ENCODE measurements at regions not wholly inside any gene's neighbourhood (a gene's known extent, or its start where the extent isn't known, plus 50 kb on each side); places are given as distances from the start of the nearest gene placed in this dataset.
"Not testable (repeated sequence)": the region's sequence is repeated elsewhere in the genome, so short reads cannot be mapped to it uniquely, and the experiment has no call there.

GRCh38 chr10:62688971-62689700 lies 115.4 kb upstream of the ADO start:
- Histone ChIP-seq H3K27me3 (ENCODE audit: control insufficient read depth, insufficient read depth, low read length) (no peaks in the 10 kb centered on the region), H3K9ac (ENCODE audit: low read length) (no peak overlapping the region), H3K9me3 (ENCODE audit: control insufficient read depth, insufficient read depth, low read depth, low read length) (peaks cover 9% of the 10 kb centered on the region), H3K4me3 (ENCODE audit: low read depth, low read length) (no peak overlapping the region), H3K27ac (ENCODE audit: low read depth, low read length) (no peak overlapping the region), H3K36me3 (ENCODE audit: control insufficient read depth, insufficient read depth, low read length) (no peaks in the 10 kb centered on the region), H3K4me1 (ENCODE audit: control insufficient read depth, insufficient read depth, low read length) (peaks cover 12% of the 10 kb centered on the region)

DNA sequence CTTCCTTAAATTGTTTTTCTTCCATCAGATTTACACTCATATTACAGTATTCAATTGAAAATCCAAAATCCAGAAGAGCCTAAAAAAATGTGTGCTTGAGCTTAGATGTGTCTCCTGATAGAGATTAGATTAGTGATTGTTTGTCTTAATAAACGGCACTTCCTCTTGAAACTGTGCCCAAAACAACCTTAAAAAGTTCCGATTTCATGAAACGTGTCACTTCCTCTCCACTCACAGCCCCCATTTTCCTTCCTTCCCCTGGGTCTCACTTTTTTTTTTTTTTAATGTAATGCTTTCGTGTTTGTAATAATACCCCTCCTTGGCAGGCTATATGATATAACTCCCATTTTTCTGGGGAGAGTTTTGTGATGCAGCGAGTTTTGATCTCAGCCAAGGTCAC lies 114.8 kb upstream of the ADO start:
- H3K36me3 ChIP-seq (ENCODE audit: control insufficient read depth, insufficient read depth, low read length): no peaks in the 10 kb centered on the region
- no peak overlapping the region for H3K9ac ChIP-seq (ENCODE audit: low read length)
- no peaks in the 10 kb centered on the region for H3K27me3 ChIP-seq (ENCODE audit: control insufficient read depth, insufficient read depth, low read length)
- H3K4me1 ChIP-seq (ENCODE audit: control insufficient read depth, insufficient read depth, low read length): peaks cover 12% of the 10 kb centered on the region
- no peak overlapping the region for H3K4me3 ChIP-seq (ENCODE audit: low read depth, low read length)
- H3K9me3 ChIP-seq (ENCODE audit: control insufficient read depth, insufficient read depth, low read depth, low read length): peaks cover 9% of the 10 kb centered on the region
- no peak overlapping the region for H3K27ac ChIP-seq (ENCODE audit: low read depth, low read length)

DNA sequence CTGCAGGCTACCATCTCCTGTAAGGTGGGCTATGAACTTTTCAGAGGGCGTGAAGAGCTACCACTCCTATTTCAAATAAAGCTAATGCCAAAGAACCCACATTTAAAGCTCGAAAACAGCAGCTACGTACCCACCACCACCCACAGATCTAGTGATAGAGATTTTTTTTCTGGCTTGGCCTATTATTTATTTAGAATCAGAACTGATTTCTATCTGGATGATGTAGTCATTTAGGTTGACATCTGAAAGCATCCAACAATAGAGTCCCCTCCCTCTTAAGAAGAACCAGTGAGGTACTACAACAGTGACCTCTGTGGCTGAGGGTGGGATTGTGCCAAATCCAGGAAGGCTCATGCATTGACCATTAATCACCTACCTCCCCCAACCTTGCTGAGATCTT lies 113.8 kb upstream of the ADO start:
- Histone ChIP-seq H3K4me3 (ENCODE audit: low read depth, low read length) (no peak overlapping the region), H3K27ac (ENCODE audit: low read depth, low read length) (no peak overlapping the region)

DNA sequence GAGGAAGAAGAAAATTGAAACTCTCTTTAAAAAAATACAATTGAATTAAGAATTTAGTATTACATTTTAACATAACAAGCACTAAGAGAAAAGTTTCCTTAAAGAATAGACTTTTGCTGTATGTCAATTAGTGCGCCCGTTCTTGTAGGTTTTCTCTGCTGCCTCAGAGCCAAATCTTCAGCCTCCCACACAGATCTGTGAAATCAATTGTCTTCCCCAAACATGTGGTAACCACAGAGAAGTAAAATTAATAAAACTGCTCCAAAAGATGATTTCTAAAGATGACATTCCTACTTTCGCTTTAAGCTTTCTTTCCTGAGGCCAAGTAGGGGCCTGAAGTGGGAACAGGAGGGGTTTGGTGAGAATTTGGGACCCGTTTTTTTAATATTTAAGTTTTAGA lies 113.2 kb upstream of the ADO start:
- Histone ChIP-seq H3K4me1 (ENCODE audit: control insufficient read depth, insufficient read depth, low read length) (peaks cover 12% of the 10 kb centered on the region), H3K36me3 (ENCODE audit: control insufficient read depth, insufficient read depth, low read length) (no peaks in the 10 kb centered on the region), H3K4me3 (ENCODE audit: low read depth, low read length) (no peak overlapping the region), H3K27me3 (ENCODE audit: control insufficient read depth, insufficient read depth, low read length) (no peaks in the 10 kb centered on the region), H3K9ac (ENCODE audit: low read length) (no peak overlapping the region), H3K27ac (ENCODE audit: low read depth, low read length) (no peak overlapping the region), H3K9me3 (ENCODE audit: control insufficient read depth, insufficient read depth, low read depth, low read length) (peaks cover 9% of the 10 kb centered on the region)

More for the DNA sequence above, 113.8 kb upstream of the ADO start:
- Histone ChIP-seq H3K9me3 (ENCODE audit: control insufficient read depth, insufficient read depth, low read depth, low read length) (peaks cover 9% of the 10 kb centered on the region), H3K27me3 (ENCODE audit: control insufficient read depth, insufficient read depth, low read length) (no peaks in the 10 kb centered on the region), H3K36me3 (ENCODE audit: control insufficient read depth, insufficient read depth, low read length) (no peaks in the 10 kb centered on the region), H3K4me1 (ENCODE audit: control insufficient read depth, insufficient read depth, low read length) (peaks cover 12% of the 10 kb centered on the region), H3K9ac (ENCODE audit: low read length) (no peak overlapping the region)

- Histone ChIP-seq H3K9ac (ENCODE audit: low read length) (no peak overlapping the region), H3K4me1 (ENCODE audit: control insufficient read depth, insufficient read depth, low read length) (peaks cover 12% of the 10 kb centered on the region), H3K27ac (ENCODE audit: low read depth, low read length) (no peak overlapping the region)
Measured at GRCh38 chr10:62692085-62692484, 112.4 kb upstream of the ADO start.

GRCh38 chr10:62693306-62693705 lies 111.2 kb upstream of the ADO start:
- no peak overlapping the region for H3K27ac ChIP-seq (ENCODE audit: low read depth, low read length)
- peaks cover 3% of the 10 kb centered on the region; the same call in 1 of the 2 replicates for H3K9me3 ChIP-seq (ENCODE audit: control insufficient read depth, insufficient read depth, low read depth, low read length)
- no peak overlapping the region for H3K9ac ChIP-seq (ENCODE audit: low read length)
- H3K4me3 ChIP-seq (ENCODE audit: low read depth, low read length): no peak overlapping the region
- peaks cover 12% of the 10 kb centered on the region for H3K4me1 ChIP-seq (ENCODE audit: control insufficient read depth, insufficient read depth, low read length)
- H3K27me3 ChIP-seq (ENCODE audit: control insufficient read depth, insufficient read depth, low read length): no peaks in the 10 kb centered on the region
- no peaks in the 10 kb centered on the region for H3K36me3 ChIP-seq (ENCODE audit: control insufficient read depth, insufficient read depth, low read length)

More at GRCh38 chr10:62692085-62692484, 112.4 kb upstream of the ADO start:
- Histone ChIP-seq H3K9me3 (ENCODE audit: control insufficient read depth, insufficient read depth, low read depth, low read length) (peaks cover 7% of the 10 kb centered on the region), H3K36me3 (ENCODE audit: control insufficient read depth, insufficient read depth, low read length) (no peaks in the 10 kb centered on the region), H3K4me3 (ENCODE audit: low read depth, low read length) (no peak overlapping the region), H3K27me3 (ENCODE audit: control insufficient read depth, insufficient read depth, low read length) (no peaks in the 10 kb centered on the region)

- Histone ChIP-seq H3K27ac (ENCODE audit: low read depth, low read length) (no peak overlapping the region), H3K4me3 (ENCODE audit: low read depth, low read length) (no peak overlapping the region), H3K4me1 (ENCODE audit: control insufficient read depth, insufficient read depth, low read length) (peaks cover 12% of the 10 kb centered on the region), H3K9me3 (ENCODE audit: control insufficient read depth, insufficient read depth, low read depth, low read length) (peaks cover 15% of the 10 kb centered on the region), H3K27me3 (ENCODE audit: control insufficient read depth, insufficient read depth, low read length) (no peaks in the 10 kb centered on the region), H3K9ac (ENCODE audit: low read length) (no peak overlapping the region), H3K36me3 (ENCODE audit: control insufficient read depth, insufficient read depth, low read length) (no peaks in the 10 kb centered on the region)
Measured at GRCh38 chr10:62694537-62695126, 109.9 kb upstream of the ADO start.

DNA sequence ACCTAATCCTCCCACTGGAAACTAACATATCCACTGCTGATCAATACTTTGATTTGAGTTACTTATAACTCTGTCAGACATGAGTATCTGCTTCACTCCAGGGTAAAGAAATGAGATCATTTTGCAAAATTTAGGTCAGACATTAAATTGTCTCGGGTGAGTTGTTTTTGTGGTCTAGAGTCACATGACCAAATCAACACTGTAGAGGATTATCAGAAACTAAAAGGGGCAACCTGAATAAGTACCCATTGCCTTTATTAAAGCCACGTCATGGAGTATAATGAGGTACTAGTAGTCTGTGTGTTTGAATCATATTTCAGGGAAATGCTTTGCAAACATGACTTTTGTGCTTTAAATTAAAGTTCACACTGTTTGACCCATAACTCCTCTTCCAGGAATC lies 107.7 kb upstream of the ADO start:
- no peak overlapping the region for H3K27ac ChIP-seq (ENCODE audit: low read depth, low read length)

DNA sequence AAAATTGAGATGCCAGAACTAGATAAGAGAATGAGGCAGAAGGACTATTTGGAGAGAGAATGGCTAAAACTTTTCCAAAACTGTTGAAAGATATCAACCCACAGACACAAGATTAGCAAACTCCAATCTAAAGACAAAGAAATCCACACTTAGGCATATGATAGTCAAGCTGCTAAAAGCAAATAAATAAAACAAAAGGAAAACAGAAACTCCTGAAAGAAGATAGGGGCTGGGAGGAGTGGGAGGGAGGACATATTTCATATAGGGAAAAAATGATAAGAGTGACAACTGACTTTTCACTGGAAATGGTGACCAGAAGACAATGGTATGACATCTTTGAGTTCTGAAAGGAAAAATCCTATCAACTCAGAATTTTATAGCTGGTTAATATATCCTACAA lies 105.4 kb upstream of the ADO start:
- no peaks in the 10 kb centered on the region for H3K36me3 ChIP-seq (ENCODE audit: control insufficient read depth, insufficient read depth, low read length)
- H3K27ac ChIP-seq (ENCODE audit: low read depth, low read length): no peak overlapping the region
- H3K4me3 ChIP-seq (ENCODE audit: low read depth, low read length): no peak overlapping the region
- no peaks in the 10 kb centered on the region for H3K27me3 ChIP-seq (ENCODE audit: control insufficient read depth, insufficient read depth, low read length)
- H3K9ac ChIP-seq (ENCODE audit: low read length): no peak overlapping the region
- no peaks in the 10 kb centered on the region for H3K4me1 ChIP-seq (ENCODE audit: control insufficient read depth, insufficient read depth, low read length)
- H3K9me3 ChIP-seq (ENCODE audit: control insufficient read depth, insufficient read depth, low read depth, low read length): peaks cover 26% of the 10 kb centered on the region

More for the DNA sequence above, 107.7 kb upstream of the ADO start:
- peaks cover 26% of the 10 kb centered on the region for H3K9me3 ChIP-seq (ENCODE audit: control insufficient read depth, insufficient read depth, low read depth, low read length)
- H3K4me3 ChIP-seq (ENCODE audit: low read depth, low read length): no peak overlapping the region
- no peaks in the 10 kb centered on the region for H3K27me3 ChIP-seq (ENCODE audit: control insufficient read depth, insufficient read depth, low read length)
- no peaks in the 10 kb centered on the region for H3K36me3 ChIP-seq (ENCODE audit: control insufficient read depth, insufficient read depth, low read length)
- no peak overlapping the region for H3K9ac ChIP-seq (ENCODE audit: low read length)
- H3K4me1 ChIP-seq (ENCODE audit: control insufficient read depth, insufficient read depth, low read length): peaks cover 8% of the 10 kb centered on the region

DNA sequence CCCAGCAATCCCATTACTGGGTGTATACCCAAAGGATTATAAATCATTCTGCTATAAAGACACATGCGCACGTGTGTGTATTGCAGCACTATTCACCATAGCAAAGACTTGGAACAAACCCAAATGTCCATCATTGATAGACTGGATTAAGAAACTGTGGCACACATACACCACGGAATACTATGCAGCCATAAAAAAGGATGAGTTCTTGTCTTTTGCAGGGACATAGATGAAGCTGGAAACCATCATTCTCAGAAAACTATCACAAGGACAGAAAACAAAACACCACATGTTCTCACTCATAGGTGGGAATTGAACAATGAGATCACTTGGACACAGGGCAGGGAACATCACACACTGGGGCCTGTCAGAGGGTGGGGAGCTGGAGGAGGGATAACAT lies 100.4 kb upstream of the ADO start:
- H3K9me3 ChIP-seq (ENCODE audit: control insufficient read depth, insufficient read depth, low read depth, low read length): peaks cover 15% of the 10 kb centered on the region
- not testable (repeated sequence) for H3K27me3 ChIP-seq (ENCODE audit: control insufficient read depth, insufficient read depth, low read length); H3K27ac ChIP-seq (ENCODE audit: low read depth, low read length); H3K9ac ChIP-seq (ENCODE audit: low read length); H3K4me1 ChIP-seq (ENCODE audit: control insufficient read depth, insufficient read depth, low read length); H3K36me3 ChIP-seq (ENCODE audit: control insufficient read depth, insufficient read depth, low read length); H3K4me3 ChIP-seq (ENCODE audit: low read depth, low read length)

DNA sequence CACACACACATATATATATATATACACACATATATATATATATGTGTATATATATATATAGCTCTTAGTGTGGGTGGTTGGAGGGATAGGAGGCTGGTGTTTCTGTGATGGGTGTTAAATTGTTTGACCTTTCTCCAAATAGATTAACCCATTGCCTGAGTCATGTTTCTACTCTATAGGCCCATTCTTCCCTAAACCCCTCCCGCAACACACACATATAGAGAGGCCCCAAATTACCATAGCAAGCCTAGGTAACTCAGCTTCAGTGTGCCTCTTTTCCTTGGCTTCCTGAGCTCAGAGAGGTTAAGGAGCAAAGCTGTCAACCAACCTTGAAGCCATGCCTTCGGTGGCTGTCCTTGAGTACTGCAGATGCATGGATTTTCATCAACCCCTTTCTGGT lies 98.7 kb upstream of the ADO start:
- Histone ChIP-seq H3K9me3 (ENCODE audit: control insufficient read depth, insufficient read depth, low read depth, low read length) (peaks cover 5% of the 10 kb centered on the region), H3K9ac (ENCODE audit: low read length) (no peak overlapping the region), H3K27me3 (ENCODE audit: control insufficient read depth, insufficient read depth, low read length) (no peaks in the 10 kb centered on the region), H3K4me1 (ENCODE audit: control insufficient read depth, insufficient read depth, low read length) (no peaks in the 10 kb centered on the region), H3K4me3 (ENCODE audit: low read depth, low read length) (no peak overlapping the region), H3K27ac (ENCODE audit: low read depth, low read length) (no peak overlapping the region), H3K36me3 (ENCODE audit: control insufficient read depth, insufficient read depth, low read length) (no peaks in the 10 kb centered on the region)
